Left hindlimb (tissue), 1 donor: ENCODE measurements at regions not wholly inside any gene's neighbourhood (a gene's known extent, or its start where the extent isn't known, plus 50 kb on each side); places are given as distances from the start of the nearest gene placed in this dataset.
"Not testable (repeated sequence)": the region's sequence is repeated elsewhere in the genome, so short reads cannot be mapped to it uniquely, and the experiment has no call there.

Experiments
- DNase-seq: peaks from one replicate; pipeline ENCODE4 v3.0.0-alpha.2; 2018

- DNase-seq = no peak
Observed at GRCh38 chr13:109309625-109310363, 476.6 kb downstream of the IRS2 start.

- DNase-seq = no peak
Observed at GRCh38 chr13:109307027-109307426, 479.4 kb downstream of the IRS2 start.

- DNase-seq = no peak
Observed at GRCh38 chr13:109301726-109302125, 484.7 kb downstream of the IRS2 start.

- no peak for DNase-seq
Observed at GRCh38 chr13:109301276-109301675, 485.1 kb downstream of the IRS2 start.

GRCh38 chr13:109297628-109298027 is 488.8 kb downstream of the IRS2 start:
- no peak for DNase-seq

GRCh38 chr13:109293166-109293565 is 493.2 kb downstream of the IRS2 start:
- no peak for DNase-seq

- DNase-seq = no peak
Observed at GRCh38 chr13:109288151-109288709, 498.2 kb downstream of the IRS2 start.

GRCh38 chr13:109287553-109287952 is 498.8 kb downstream of the IRS2 start:
- DNase-seq = no peak

GRCh38 chr13:109285586-109285985 is 500.8 kb downstream of the IRS2 start:
- no peak for DNase-seq

GRCh38 chr13:109281903-109282635 is 504.3 kb downstream of the IRS2 start:
- no peak for DNase-seq

- no peak for DNase-seq
Observed at GRCh38 chr13:109281017-109281902, 505.1 kb downstream of the IRS2 start.

- DNase-seq = no peak
Observed at GRCh38 chr13:109276261-109276660, 510.1 kb downstream of the IRS2 start.

- no peak for DNase-seq
Observed at GRCh38 chr13:109275852-109276251, 510.5 kb downstream of the IRS2 start.

GRCh38 chr13:109275139-109275745 is 511.1 kb downstream of the IRS2 start:
- DNase-seq = no peak

GRCh38 chr13:109274188-109274821 is 512.1 kb downstream of the IRS2 start:
- no peak for DNase-seq

GRCh38 chr13:109273326-109273751 is 513.0 kb downstream of the IRS2 start:
- DNase-seq = no peak

GRCh38 chr13:109272595-109273325 is 513.6 kb downstream of the IRS2 start:
- DNase-seq = no peak

GRCh38 chr13:109271555-109272541 is 514.5 kb downstream of the IRS2 start:
- no peak for DNase-seq

GRCh38 chr13:109271061-109271460 is 515.3 kb downstream of the IRS2 start:
- DNase-seq = no peak

GRCh38 chr13:109269381-109269780 is 517.0 kb downstream of the IRS2 start:
- DNase-seq = not testable (repeated sequence)
